Astrocyte (in vitro differentiated cells and primary cell): ENCODE measurements at regions not wholly inside any gene's neighbourhood (a gene's known extent, or its start where the extent isn't known, plus 50 kb on each side); places are given as distances from the start of the nearest gene placed in this dataset.

Source experiments
- EZH2 ChIP-seq: IDR thresholded peaks from 2 replicates; pipeline ENCODE4 v1.6.1; 2012; ENCODE audit warnings: mild to moderate bottlenecking, low read length, inconsistent platforms; ENCODE audit not compliant: insufficient read depth
- TF ChIP-seq, protein P1 (sequence below): IDR thresholded peaks from 2 replicates; pipeline ENCODE4 v1.5.1; 2011; ENCODE audit warnings: low read depth, mild to moderate bottlenecking, inconsistent platforms, low read length, moderate library complexity; ENCODE audit not compliant: insufficient read depth

DNA sequence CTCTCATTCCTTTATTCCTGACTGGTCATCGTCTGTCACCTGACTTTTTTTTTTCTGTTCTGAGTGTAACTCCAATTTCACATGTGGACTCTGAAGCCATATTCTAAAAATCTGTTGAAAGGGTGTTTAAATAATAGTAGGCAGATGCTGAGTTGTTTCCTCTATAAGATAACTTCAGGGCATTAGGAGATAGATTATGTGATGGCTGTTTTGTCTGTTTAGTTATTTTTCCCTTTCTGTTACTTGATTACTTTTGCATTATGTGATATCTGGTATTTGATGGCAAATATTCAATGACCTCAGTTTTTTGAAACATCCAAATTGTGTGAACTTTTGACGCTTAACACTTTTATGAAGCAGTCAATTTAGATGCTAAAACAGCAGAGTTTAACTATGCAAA is 486.0 kb downstream of the BCKDHB start:
- TF ChIP-seq, protein P1, sequence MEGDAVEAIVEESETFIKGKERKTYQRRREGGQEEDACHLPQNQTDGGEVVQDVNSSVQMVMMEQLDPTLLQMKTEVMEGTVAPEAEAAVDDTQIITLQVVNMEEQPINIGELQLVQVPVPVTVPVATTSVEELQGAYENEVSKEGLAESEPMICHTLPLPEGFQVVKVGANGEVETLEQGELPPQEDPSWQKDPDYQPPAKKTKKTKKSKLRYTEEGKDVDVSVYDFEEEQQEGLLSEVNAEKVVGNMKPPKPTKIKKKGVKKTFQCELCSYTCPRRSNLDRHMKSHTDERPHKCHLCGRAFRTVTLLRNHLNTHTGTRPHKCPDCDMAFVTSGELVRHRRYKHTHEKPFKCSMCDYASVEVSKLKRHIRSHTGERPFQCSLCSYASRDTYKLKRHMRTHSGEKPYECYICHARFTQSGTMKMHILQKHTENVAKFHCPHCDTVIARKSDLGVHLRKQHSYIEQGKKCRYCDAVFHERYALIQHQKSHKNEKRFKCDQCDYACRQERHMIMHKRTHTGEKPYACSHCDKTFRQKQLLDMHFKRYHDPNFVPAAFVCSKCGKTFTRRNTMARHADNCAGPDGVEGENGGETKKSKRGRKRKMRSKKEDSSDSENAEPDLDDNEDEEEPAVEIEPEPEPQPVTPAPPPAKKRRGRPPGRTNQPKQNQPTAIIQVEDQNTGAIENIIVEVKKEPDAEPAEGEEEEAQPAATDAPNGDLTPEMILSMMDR: no peak
- TF ChIP-seq EZH2: no peak
